ENCODE measurements at regions not wholly inside any gene's neighbourhood (a gene's known extent, or its start where the extent isn't known, plus 50 kb on each side); places are given as distances from the start of the nearest gene placed in this dataset.
A peak's percentile ranks its signal among the peaks of the same experiment; 100 is the strongest.

DNA sequence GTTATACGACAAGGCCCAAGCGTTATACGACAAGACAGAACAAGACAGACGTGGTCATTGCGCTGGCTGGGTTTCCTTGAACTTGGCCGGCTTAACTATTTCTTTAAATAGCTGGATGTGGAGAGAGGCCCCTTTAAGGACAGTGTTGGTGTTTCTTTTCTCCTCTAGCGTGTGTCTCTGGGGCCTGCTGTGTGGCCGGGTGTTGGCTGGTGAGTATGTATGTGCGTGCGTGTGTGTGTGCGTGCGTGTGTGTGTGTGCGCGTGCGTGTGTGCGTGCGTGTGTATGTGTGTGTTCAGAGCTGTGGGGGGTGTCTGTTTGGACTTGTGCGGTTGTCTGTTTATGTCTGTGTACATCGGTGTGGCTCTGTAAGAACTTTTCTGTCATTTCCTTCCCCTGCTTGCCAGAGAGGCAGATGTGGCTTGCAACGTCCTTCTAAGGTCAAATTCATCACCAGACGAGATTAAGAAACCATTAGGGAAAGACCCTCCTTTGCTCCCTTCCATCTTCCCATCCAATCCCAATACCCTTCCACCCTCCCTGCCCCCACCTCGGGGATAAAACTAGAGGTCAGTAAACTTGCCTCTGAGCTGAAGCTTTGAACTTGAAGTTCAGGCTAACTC lies 78.6 kb upstream of the TBX3 start:
- 47% methylated on average over 20 of the region's 22 CpGs for WGBS (ENCODE audit: insufficient coverage)
- peak; percentile 14 to 96 (median 57) for DNase-seq

GRCh38 chr12:114760151-114760877 lies 76.3 kb upstream of the TBX3 start:
- H3K9me3 Mint-ChIP-seq = peaks cover 0 to 5% (median 0%) of the 10 kb centered on the region in 7 donors
- no peak overlapping the region for H3K9ac ChIP-seq (ENCODE audit: insufficient read depth, low read length, poor library complexity, severe bottlenecking)
- H2AFZ ChIP-seq (ENCODE audit: insufficient read depth, low read depth, low read length, poor library complexity, severe bottlenecking) = no peak overlapping the region
- peaks cover 4 to 8% (median 4%) of the 10 kb centered on the region in 3 donors for H3K27me3 Mint-ChIP-seq (ENCODE audit: low read depth in 3 of 3)
- peaks cover 9% of the 10 kb centered on the region for H3K4me1 Mint-ChIP-seq
- H3K36me3 ChIP-seq (replicated peaks in 1 of 2; ENCODE audit: control insufficient read depth in 1 of 2, insufficient read depth in 2 of 2, low read length in 2 of 2) = no peaks in the 10 kb centered on the region
- H3K79me2 ChIP-seq (ENCODE audit: insufficient read depth, low read length) = no peaks in the 10 kb centered on the region
- peaks cover 0 to 34% of the 10 kb centered on the region in 2 donors for H3K4me1 ChIP-seq (ENCODE audit: control insufficient read depth in 1 of 2, insufficient read depth in 2 of 2, low read length in 2 of 2)
- TF ChIP-seq CTCF (IDR thresholded peaks at IDR 0.05) = no peak
- H3K4me3 Mint-ChIP-seq = no peak overlapping the region
- intact Hi-C loops (cut with micrococcal nuclease) = no loop called here
- no peaks in the 10 kb centered on the region for H4K20me1 ChIP-seq (ENCODE audit: insufficient read depth, low read length)
- no peak overlapping the region for H3K4me2 ChIP-seq (replicated peaks; ENCODE audit: extremely low read depth, low read length, poor library complexity, severe bottlenecking)
- H3K27ac ChIP-seq (ENCODE audit: low read depth in 1 of 2, low read length in 2 of 2) = no peak overlapping the region
- no peaks in the 10 kb centered on the region for H3K36me3 Mint-ChIP-seq
- H3K27me3 ChIP-seq (ENCODE audit: control insufficient read depth in 2 of 2, insufficient read depth in 2 of 2, low read length in 2 of 2) = no peaks in the 10 kb centered on the region
- 94% methylated on average over 6 of the region's 10 CpGs for WGBS (ENCODE audit: insufficient coverage)
- no peaks in the 10 kb centered on the region for H3K9me3 ChIP-seq (replicated peaks in 1 of 2; ENCODE audit: control insufficient read depth in 1 of 2, insufficient read depth in 1 of 2, low read length in 2 of 2)
- no peak for DNase-seq
- peak overlapping the region in 2 of 7 donors; percentile 21 to 58 for H3K27ac Mint-ChIP-seq
- no peak overlapping the region for H3K4me3 ChIP-seq (replicated peaks in 1 of 3; ENCODE audit: low read depth in 2 of 3, low read length in 3 of 3)

More for the DNA sequence above, 78.6 kb upstream of the TBX3 start:
- H3K9ac ChIP-seq (ENCODE audit: insufficient read depth, low read length, poor library complexity, severe bottlenecking) = no peak overlapping the region
- no peaks in the 10 kb centered on the region for H3K27me3 ChIP-seq (ENCODE audit: control insufficient read depth in 2 of 2, insufficient read depth in 2 of 2, low read length in 2 of 2)
- peaks cover 0 to 41% of the 10 kb centered on the region in 2 donors for H3K4me1 ChIP-seq (ENCODE audit: control insufficient read depth in 1 of 2, insufficient read depth in 2 of 2, low read length in 2 of 2)
- Mint-ChIP-seq H3K4me3 (peak overlapping the region; percentile 0 to 1), H3K4me1 (peaks cover 9% of the 10 kb centered on the region), H3K9me3 (peaks cover 0 to 3% (median 0%) of the 10 kb centered on the region in 7 donors), H3K27me3 (ENCODE audit: low read depth in 3 of 3) (peaks cover 2 to 5% (median 4%) of the 10 kb centered on the region in 3 donors), H3K36me3 (no peaks in the 10 kb centered on the region), H3K27ac (peak overlapping the region in 6 of 7 donors; percentile 47 to 99 (median 84))
- no peak for TF ChIP-seq CTCF (IDR thresholded peaks at IDR 0.05)
- peak overlapping the region in 1 of 2 donors; percentile 80 for H3K27ac ChIP-seq (ENCODE audit: low read depth in 1 of 2, low read length in 2 of 2)
- H2AFZ ChIP-seq (ENCODE audit: insufficient read depth, low read depth, low read length, poor library complexity, severe bottlenecking) = no peak overlapping the region
- no peaks in the 10 kb centered on the region for H4K20me1 ChIP-seq (ENCODE audit: insufficient read depth, low read length)
- no peak overlapping the region for H3K4me2 ChIP-seq (replicated peaks; ENCODE audit: extremely low read depth, low read length, poor library complexity, severe bottlenecking)
- no peaks in the 10 kb centered on the region for H3K9me3 ChIP-seq (replicated peaks in 1 of 2; ENCODE audit: control insufficient read depth in 1 of 2, insufficient read depth in 1 of 2, low read length in 2 of 2)
- H3K36me3 ChIP-seq (replicated peaks in 1 of 2; ENCODE audit: control insufficient read depth in 1 of 2, insufficient read depth in 2 of 2, low read length in 2 of 2) = no peaks in the 10 kb centered on the region
- no peak overlapping the region for H3K4me3 ChIP-seq (replicated peaks in 1 of 3; ENCODE audit: low read depth in 2 of 3, low read length in 3 of 3)
- H3K79me2 ChIP-seq (ENCODE audit: insufficient read depth, low read length) = no peaks in the 10 kb centered on the region
- intact Hi-C loops (cut with micrococcal nuclease) = no loop called here
